DMS53 (cell line): ENCODE measurements at regions not wholly inside any gene's neighbourhood (a gene's known extent, or its start where the extent isn't known, plus 50 kb on each side); places are given as distances from the start of the nearest gene placed in this dataset.
A peak's percentile ranks its signal among the peaks of the same experiment; 100 is the strongest.
"Not testable (repeated sequence)": the region's sequence is repeated elsewhere in the genome, so short reads cannot be mapped to it uniquely, and the experiment has no call there.

Experiments used
- DNase-seq: peaks from one replicate; lab custom pipeline; 2025; lab: John Stamatoyannopoulos, UW

GRCh38 chr12:41680155-41680554 is 464.5 kb downstream of the GXYLT1 start:
- DNase-seq, result no peak

DNA sequence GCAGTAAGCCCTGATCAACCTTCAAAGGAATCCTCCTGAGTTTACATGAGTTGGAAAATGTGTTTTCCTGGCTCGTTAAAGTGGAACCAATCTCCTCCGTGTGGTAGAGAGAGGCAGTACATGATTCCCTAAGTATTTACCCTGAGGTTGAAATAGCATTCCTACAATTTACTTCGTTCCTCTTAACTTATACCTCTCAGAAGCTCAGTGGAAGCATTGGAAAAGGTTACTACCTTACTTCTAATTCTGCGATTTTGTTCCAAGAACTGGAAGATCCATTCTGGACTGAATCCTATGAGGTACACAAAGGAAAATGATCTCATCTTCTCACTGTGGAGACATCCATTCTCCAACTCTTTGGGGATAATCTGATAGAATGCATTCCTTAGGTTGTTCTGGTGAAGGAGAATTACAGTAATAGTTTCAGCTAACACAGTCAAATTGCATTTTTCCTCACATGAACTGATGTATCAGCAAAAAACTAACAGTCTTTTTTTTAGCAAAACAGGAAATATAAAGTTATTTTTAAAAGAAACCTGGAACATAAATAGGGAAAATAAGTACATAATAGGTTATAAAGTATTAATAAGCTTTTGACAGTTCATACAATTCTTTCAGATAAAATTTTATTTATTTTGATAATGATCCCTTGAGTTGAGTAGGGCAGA is 475.6 kb downstream of the PDZRN4 start:
- DNase-seq, result peak; percentile 88

- DNase-seq, result no peak
These were observed 473.1 kb downstream of the PDZRN4 start for GRCh38 chr12:41661141-41661765.

GRCh38 chr12:41656454-41656853 is 468.3 kb downstream of the PDZRN4 start:
- DNase-seq, result no peak

DNA sequence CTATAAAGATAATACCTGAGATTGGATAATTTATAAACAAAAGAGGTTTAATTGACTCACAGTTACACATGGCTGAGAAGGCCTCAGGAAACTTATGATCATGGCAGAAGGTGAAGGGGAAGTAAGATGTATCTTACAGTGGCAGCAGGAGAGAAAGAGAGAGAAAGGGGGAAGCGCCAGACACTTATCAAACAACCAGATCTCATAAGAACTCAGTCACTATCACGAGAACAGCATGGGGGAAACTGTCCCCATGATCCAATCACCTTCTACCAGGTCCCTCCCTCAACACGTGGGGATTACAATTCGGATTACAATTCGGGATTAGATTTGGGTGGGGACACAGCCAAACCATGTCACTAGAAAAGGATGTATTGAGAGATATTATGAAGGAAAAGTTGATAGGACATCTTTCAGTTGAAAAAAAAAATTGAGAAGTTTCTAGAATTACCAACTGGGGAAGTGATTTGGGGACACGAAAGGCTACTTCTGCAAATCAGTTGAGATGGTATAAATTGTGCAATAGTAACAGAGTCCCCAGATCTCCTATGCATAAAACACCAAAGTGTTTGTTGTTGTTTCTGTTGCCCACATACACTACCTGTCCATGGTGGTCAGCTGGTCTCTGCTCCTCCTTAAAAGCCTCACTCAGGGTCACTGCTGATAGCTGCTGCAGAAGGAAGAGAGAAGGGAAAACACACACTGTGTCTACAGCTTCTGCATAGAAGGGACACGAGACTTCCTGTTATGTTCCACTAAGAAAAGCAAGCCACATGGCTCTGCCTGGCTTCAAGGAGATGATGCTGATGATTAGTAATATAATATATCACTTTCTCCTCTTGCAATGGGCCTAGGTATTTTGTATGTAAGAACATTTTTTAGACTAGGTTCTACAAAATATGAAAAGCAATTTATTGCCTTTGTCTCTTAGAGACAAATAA is 465.5 kb downstream of the PDZRN4 start:
- peak; percentile 39 for DNase-seq

- DNase-seq, result peak; percentile 72
These were observed 464.9 kb downstream of the PDZRN4 start for GRCh38 chr12:41652981-41653380.

DNA sequence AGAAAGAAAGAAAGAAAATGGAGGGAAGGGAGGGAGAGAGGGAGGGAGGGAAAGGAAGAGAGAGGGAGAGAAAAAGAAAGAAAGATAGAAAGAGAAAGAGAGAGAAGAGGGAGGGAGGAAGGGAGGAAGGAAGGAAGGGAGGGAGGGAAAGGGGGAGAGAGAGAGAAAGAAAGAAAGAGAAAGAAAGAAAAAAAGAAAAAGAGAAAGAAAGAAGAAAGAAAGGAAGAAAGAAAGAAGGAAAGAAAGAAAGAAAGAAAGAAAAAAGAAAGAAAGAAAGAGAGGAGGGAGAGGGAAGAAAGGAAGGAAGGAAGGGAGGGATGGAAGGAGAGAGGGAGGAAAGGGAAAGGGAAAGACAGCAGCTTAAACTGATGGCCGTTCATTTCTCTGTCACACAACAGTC is 457.5 kb downstream of the PDZRN4 start:
- no peak for DNase-seq

DNA sequence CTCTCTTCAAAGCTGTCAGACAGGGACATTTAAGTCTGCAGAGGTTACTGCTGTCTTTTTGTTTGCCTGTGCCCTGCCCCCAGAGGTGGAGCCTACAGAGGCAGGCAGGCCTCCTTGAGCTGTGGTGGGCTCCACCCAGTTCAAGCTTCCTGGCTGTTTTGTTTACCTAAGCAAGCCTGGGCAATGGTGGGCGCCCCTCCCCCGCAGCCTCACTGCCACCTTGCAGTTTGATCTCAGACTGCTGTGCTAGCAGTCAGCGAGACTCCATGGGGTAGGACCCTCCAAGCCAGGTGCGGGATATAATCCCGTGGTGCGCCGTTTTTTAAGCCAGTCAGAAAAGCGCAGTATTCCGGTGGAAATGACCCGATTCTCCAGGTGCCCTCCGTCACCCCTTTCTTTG is 454.7 kb downstream of the PDZRN4 start:
- DNase-seq, result not testable (repeated sequence)

GRCh38 chr12:41636653-41637052 is 448.5 kb downstream of the PDZRN4 start:
- peak; percentile 55 for DNase-seq

DNA sequence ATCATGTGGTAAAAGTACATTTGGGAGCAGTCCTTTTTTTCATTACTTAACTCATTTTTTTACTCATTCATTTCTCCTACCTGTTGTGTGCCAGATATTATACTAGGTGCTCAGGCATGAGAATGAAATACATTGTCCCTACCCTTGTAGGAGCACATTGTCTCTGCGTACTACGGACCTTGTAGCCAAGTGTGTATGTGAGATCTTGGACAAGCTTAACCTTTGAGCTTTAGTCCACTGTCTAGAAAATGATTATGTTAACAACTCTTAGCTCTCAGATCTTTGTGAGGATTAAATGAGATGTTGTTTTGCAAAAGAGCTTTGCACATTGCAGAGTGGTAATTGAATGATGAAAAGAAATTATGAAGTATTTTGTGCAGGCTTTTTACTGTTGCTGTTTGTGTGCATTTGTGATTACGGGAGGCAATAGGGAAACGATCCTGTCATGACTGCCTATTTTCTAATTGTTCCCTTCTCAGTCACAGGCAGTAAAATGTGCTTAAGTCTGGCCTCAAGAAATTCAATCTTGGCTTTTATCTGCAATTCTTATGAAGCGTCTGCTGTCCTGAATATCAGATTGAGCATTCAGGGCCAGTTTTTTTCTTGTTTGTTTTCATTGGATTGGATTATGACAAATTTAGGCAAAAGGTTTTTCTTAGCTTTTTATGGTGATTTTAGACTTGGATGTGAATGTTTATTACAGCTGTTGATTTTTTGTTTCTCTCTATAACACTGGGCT is 447.7 kb downstream of the PDZRN4 start:
- no peak for DNase-seq

- no peak for DNase-seq
These were observed 446.0 kb downstream of the PDZRN4 start for GRCh38 chr12:41634091-41634490.

GRCh38 chr12:41629611-41630010 is 441.5 kb downstream of the PDZRN4 start:
- no peak for DNase-seq

DNA sequence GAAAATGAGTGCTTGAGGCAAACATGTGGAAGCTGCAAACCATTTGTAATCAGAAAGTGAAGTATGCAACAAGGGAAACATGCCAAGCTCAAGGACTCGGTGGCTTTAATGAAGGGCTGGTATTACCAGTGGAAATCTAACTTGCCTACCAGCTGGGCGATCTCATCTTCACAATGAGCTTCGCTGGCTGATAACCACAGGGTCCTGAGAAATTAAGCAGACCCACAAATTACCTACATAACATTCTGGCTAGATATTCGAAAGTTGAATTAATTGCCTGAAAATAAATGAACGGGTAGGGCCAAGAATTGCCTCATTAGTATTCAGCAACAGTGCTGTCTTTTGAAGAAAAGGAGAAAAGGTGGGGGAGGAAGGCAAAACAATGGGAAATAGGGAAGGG is 439.4 kb downstream of the PDZRN4 start:
- DNase-seq, result no peak

DNA sequence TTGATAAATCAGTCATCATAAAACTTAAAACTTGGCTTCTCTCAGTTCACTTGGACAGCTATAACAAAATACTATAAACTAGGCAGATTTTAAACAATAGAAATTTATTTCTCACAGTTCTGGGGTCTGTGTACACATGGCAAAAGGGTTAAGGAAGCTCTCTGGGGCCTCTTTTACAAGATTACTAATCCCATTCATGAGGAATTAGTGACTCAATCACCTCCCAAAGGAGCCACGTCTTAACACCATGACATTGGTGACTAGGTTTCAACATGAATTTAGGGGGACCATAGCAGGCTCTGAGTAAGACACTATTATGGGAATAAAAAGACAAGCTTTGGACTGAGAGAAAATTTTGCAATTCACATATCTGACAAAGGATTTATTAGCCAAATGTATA is 436.5 kb downstream of the PDZRN4 start:
- no peak for DNase-seq
